ENCODE measurements at regions not wholly inside any gene's neighbourhood (a gene's known extent, or its start where the extent isn't known, plus 50 kb on each side); places are given as distances from the start of the nearest gene placed in this dataset.
A peak's percentile ranks its signal among the peaks of the same experiment; 100 is the strongest.

- no peak for TF ChIP-seq CTCF (IDR thresholded peaks at IDR 0.05; ENCODE audit: control insufficient read depth, insufficient read depth, low read depth, low read length, missing control alignments)
- no peak overlapping the region for H3K4me3 ChIP-seq (ENCODE audit: control insufficient read depth, low read depth, low read length)
- no peak for DNase-seq (ENCODE audit: low read depth)
These were observed 105.7 kb upstream of the FAM20C start for GRCh38 chr7:86629-87028.

GRCh38 chr7:87047-87446 is 105.3 kb upstream of the FAM20C start:
- no peak for DNase-seq (ENCODE audit: low read depth)
- no peak overlapping the region for H3K4me3 ChIP-seq (ENCODE audit: control insufficient read depth, low read depth, low read length)
- no peak for TF ChIP-seq CTCF (IDR thresholded peaks at IDR 0.05; ENCODE audit: control insufficient read depth, insufficient read depth, low read depth, low read length, missing control alignments)

- no peak for DNase-seq (ENCODE audit: low read depth)
- no peak for TF ChIP-seq CTCF (IDR thresholded peaks at IDR 0.05; ENCODE audit: control insufficient read depth, insufficient read depth, low read depth, low read length, missing control alignments)
- H3K4me3 ChIP-seq (ENCODE audit: control insufficient read depth, low read depth, low read length), result no peak overlapping the region
These were observed 104.7 kb upstream of the FAM20C start for GRCh38 chr7:87671-88070.

- no peak for TF ChIP-seq CTCF (IDR thresholded peaks at IDR 0.05; ENCODE audit: control insufficient read depth, insufficient read depth, low read depth, low read length, missing control alignments)
- DNase-seq (ENCODE audit: low read depth), result no peak
- no peak overlapping the region for H3K4me3 ChIP-seq (ENCODE audit: control insufficient read depth, low read depth, low read length)
These were observed 104.1 kb upstream of the FAM20C start for GRCh38 chr7:88095-88926.

- TF ChIP-seq CTCF (IDR thresholded peaks at IDR 0.05; ENCODE audit: control insufficient read depth, insufficient read depth, low read depth, low read length, missing control alignments), result no peak
These were observed 103.5 kb upstream of the FAM20C start for GRCh38 chr7:88927-89231.

GRCh38 chr7:89232-90019 is 102.9 kb upstream of the FAM20C start:
- H3K4me3 ChIP-seq (ENCODE audit: control insufficient read depth, low read depth, low read length), result no peak overlapping the region
- DNase-seq (ENCODE audit: low read depth), result peak; percentile 81

More at GRCh38 chr7:88927-89231, 103.5 kb upstream of the FAM20C start:
- no peak overlapping the region for H3K4me3 ChIP-seq (ENCODE audit: control insufficient read depth, low read depth, low read length)
- no peak for DNase-seq (ENCODE audit: low read depth)

More at GRCh38 chr7:89232-90019, 102.9 kb upstream of the FAM20C start:
- TF ChIP-seq CTCF (IDR thresholded peaks at IDR 0.05; ENCODE audit: control insufficient read depth, insufficient read depth, low read depth, low read length, missing control alignments), result no peak

Data from AG09309 (cell line).